CD14-positive monocyte (primary cell): ENCODE measurements at regions not wholly inside any gene's neighbourhood (a gene's known extent, or its start where the extent isn't known, plus 50 kb on each side); places are given as distances from the start of the nearest gene placed in this dataset.

Source experiments
- DNase-seq, 3 donors: peaks; one replicate each; pipeline ENCODE4 v3.0.0-alpha.2; 2011 to 2022
- H2AFZ ChIP-seq: 2 replicates; pipeline ENCODE4 v1.6.0; 2012; ENCODE audit warnings: mild to moderate bottlenecking, low read depth, low read length, inconsistent platforms; ENCODE audit not compliant: insufficient read depth, poor library complexity, severe bottlenecking
- H3K27ac ChIP-seq, 2 donors: 1 replicate in 1 of 2; 2 replicates in 1 of 2; pipeline ENCODE4 v1.5.1; 2012 to 2013; ENCODE audit warnings: low read length in 2 of 2, control low read depth in 1 of 2, inconsistent platforms in 1 of 2, low read depth in 1 of 2, mild to moderate bottlenecking in 1 of 2
- H3K27me3 ChIP-seq, 2 donors: one replicate each; pipeline versions ENCODE4 v1.6.0 to v1.6.1; 2011 to 2013; ENCODE audit warnings: low read length in 2 of 2; ENCODE audit not compliant: control insufficient read depth in 2 of 2, insufficient read depth in 2 of 2
- H3K36me3 ChIP-seq, 2 donors: replicated peaks in 1 of 2; 1 replicate in 1 of 2; 2 replicates in 1 of 2; pipeline versions ENCODE4 v1.5.1 to v1.6.1; 2012 to 2013; ENCODE audit warnings: low read length in 2 of 2, control low read depth in 1 of 2, inconsistent platforms in 1 of 2, mild to moderate bottlenecking in 1 of 2; ENCODE audit not compliant: insufficient read depth in 2 of 2, control insufficient read depth in 1 of 2
- H3K4me1 ChIP-seq, 2 donors: 1 replicate in 1 of 2; 2 replicates in 1 of 2; pipeline versions ENCODE4 v1.5.1 to v1.6.1; 2012 to 2013; ENCODE audit warnings: low read length in 2 of 2, control low read depth in 1 of 2, inconsistent platforms in 1 of 2, mild to moderate bottlenecking in 1 of 2, moderate library complexity in 1 of 2; ENCODE audit not compliant: insufficient read depth in 2 of 2, control insufficient read depth in 1 of 2
- H3K4me2 ChIP-seq: replicated peaks from 2 replicates; pipeline ENCODE3; 2012; ENCODE audit warnings: low read length, moderate library complexity, mild to moderate bottlenecking; ENCODE audit not compliant: poor library complexity, severe bottlenecking; ENCODE audit errors: extremely low read depth
- H3K4me3 ChIP-seq, 3 experiments: fragments of 200-600 bp in 1 of 3; sonication (generic) in 1 of 3; replicated peaks in 1 of 3; 1 replicate in 2 of 3; 2 replicates in 1 of 3; pipeline ENCODE4 v1.5.1; 2011 to 2013; ENCODE audit warnings: low read length in 3 of 3, mild to moderate bottlenecking in 3 of 3, control low read depth in 2 of 3, low read depth in 2 of 3, inconsistent platforms in 1 of 3, moderate library complexity in 1 of 3
- H3K79me2 ChIP-seq: 2 replicates; pipeline ENCODE4 v1.6.0; 2012; ENCODE audit warnings: mild to moderate bottlenecking, control low read depth, inconsistent platforms, low read length, moderate library complexity; ENCODE audit not compliant: insufficient read depth
- H3K9ac ChIP-seq: 2 replicates; pipeline ENCODE4 v1.6.0; 2017; ENCODE audit warnings: low read length, mild to moderate bottlenecking; ENCODE audit not compliant: insufficient read depth, poor library complexity, severe bottlenecking
- H3K9me3 ChIP-seq, 2 donors: replicated peaks in 1 of 2; 1 replicate in 1 of 2; 2 replicates in 1 of 2; pipeline versions ENCODE4 v1.5.1 to v1.6.1; 2012 to 2013; ENCODE audit warnings: low read length in 2 of 2, control low read depth in 1 of 2; ENCODE audit not compliant: control insufficient read depth in 1 of 2, insufficient read depth in 1 of 2
- H4K20me1 ChIP-seq: 2 replicates; pipeline ENCODE4 v1.6.0; 2012; ENCODE audit warnings: mild to moderate bottlenecking, low read length, control low read depth, moderate library complexity; ENCODE audit not compliant: insufficient read depth
- H3K27ac Mint-ChIP-seq, 7 donors: one replicate each; pipeline ENCODE4 v1.8.0; 2020; ENCODE audit warnings: mild to moderate bottlenecking in 7 of 7, mixed read lengths in 7 of 7, moderate library complexity in 6 of 7, inconsistent platforms in 2 of 7
- H3K27me3 Mint-ChIP-seq, 3 donors: one replicate each; pipeline ENCODE4 v1.8.0; 2021 to 2022; ENCODE audit warnings: low read depth in 3 of 3, mild to moderate bottlenecking in 3 of 3, mixed read lengths in 3 of 3, moderate library complexity in 3 of 3, inconsistent platforms in 1 of 3
- H3K36me3 Mint-ChIP-seq, 2 donors: one replicate each; pipeline ENCODE4 v1.8.0; 2020; ENCODE audit warnings: mixed read lengths in 2 of 2, inconsistent platforms in 1 of 2, mild to moderate bottlenecking in 1 of 2
- H3K4me1 Mint-ChIP-seq: one replicate; pipeline ENCODE4 v1.8.0; 2020; ENCODE audit warnings: mild to moderate bottlenecking, mixed read lengths
- H3K4me3 Mint-ChIP-seq, 2 donors: one replicate each; pipeline ENCODE4 v1.8.0; 2020; ENCODE audit warnings: mild to moderate bottlenecking in 2 of 2, mixed read lengths in 2 of 2, moderate library complexity in 1 of 2
- H3K9me3 Mint-ChIP-seq, 7 donors: one replicate each; pipeline ENCODE4 v1.8.0; 2020 to 2022; ENCODE audit warnings: mixed read lengths in 7 of 7, mild to moderate bottlenecking in 6 of 7, moderate library complexity in 6 of 7, inconsistent platforms in 2 of 7
- CTCF ChIP-seq: fragments of 200-600 bp; IDR thresholded peaks from one replicate; pipeline ENCODE4 v1.8.0; 2022; ENCODE audit warnings: antibody characterized with exemption, mild to moderate bottlenecking
- WGBS: methylation state at CpG from one replicate; pipeline ENCODE4 v1.1.5; 2013; ENCODE audit warnings: missing lambda C conversion rate; ENCODE audit not compliant: insufficient coverage; 5-methylcytosine and 5-hydroxymethylcytosine counted together
- intact Hi-C, 2 donors: fragments of 100-400 bp; cut with micrococcal nuclease; formaldehyde crosslinking; loops; one replicate each; pipeline versions ENCODE4 v1.15.0 to v1.15.1; 2023

- no peak overlapping the region for H3K27ac Mint-ChIP-seq
- intact Hi-C loops, result no loop called here
- Histone ChIP-seq H3K27me3 (no peaks in the 10 kb centered on the region), H3K4me2 (no peak overlapping the region), H3K36me3 (no peaks in the 10 kb centered on the region), H3K79me2 (no peaks in the 10 kb centered on the region), H4K20me1 (no peaks in the 10 kb centered on the region), H3K27ac (no peak overlapping the region), H3K9ac (no peak overlapping the region), H3K9me3 (peaks cover 3 to 4% of the 10 kb centered on the region in 2 donors), H3K4me3 (no peak overlapping the region), H3K4me1 (no peaks in the 10 kb centered on the region), H2AFZ (no peak overlapping the region)
- no peak overlapping the region for H3K4me3 Mint-ChIP-seq
- peaks cover 0 to 6% (median 4%) of the 10 kb centered on the region in 7 donors for H3K9me3 Mint-ChIP-seq
- WGBS, result no CpG with 5 or more reads among the region's 1 CpG
- no peaks in the 10 kb centered on the region for H3K4me1 Mint-ChIP-seq
- TF ChIP-seq CTCF, result no peak
- no peaks in the 10 kb centered on the region for H3K27me3 Mint-ChIP-seq
- no peaks in the 10 kb centered on the region for H3K36me3 Mint-ChIP-seq
- DNase-seq, result no peak
Observed at GRCh38 chr15:46647046-46647445, 1012.2 kb downstream of the SQOR start.

- no peaks in the 10 kb centered on the region for H3K4me1 Mint-ChIP-seq
Observed at GRCh38 chr15:46652266-46652665, 1017.4 kb downstream of the SQOR start.

More at GRCh38 chr15:46652266-46652665, 1017.4 kb downstream of the SQOR start:
- no peaks in the 10 kb centered on the region for H3K27me3 ChIP-seq
- no peak overlapping the region for H2AFZ ChIP-seq
- no peaks in the 10 kb centered on the region for H3K79me2 ChIP-seq
- no peaks in the 10 kb centered on the region for H3K9me3 ChIP-seq
- Mint-ChIP-seq H3K36me3 (no peaks in the 10 kb centered on the region), H3K9me3 (peaks cover 0 to 3% (median 2%) of the 10 kb centered on the region in 7 donors), H3K27me3 (no peaks in the 10 kb centered on the region), H3K4me3 (no peak overlapping the region), H3K27ac (no peak overlapping the region)
- no peak for DNase-seq
- no peaks in the 10 kb centered on the region for H3K36me3 ChIP-seq
- no peak overlapping the region for H3K4me2 ChIP-seq
- intact Hi-C loops, result no loop called here
- no peak overlapping the region for H3K4me3 ChIP-seq
- H4K20me1 ChIP-seq, result no peaks in the 10 kb centered on the region
- H3K27ac ChIP-seq, result no peak overlapping the region
- 80% methylated on average over 1 of the region's 2 CpGs for WGBS
- TF ChIP-seq CTCF, result no peak
- H3K4me1 ChIP-seq, result no peaks in the 10 kb centered on the region
- H3K9ac ChIP-seq, result no peak overlapping the region
